ENCODE measurements at regions not wholly inside any gene's neighbourhood (a gene's known extent, or its start where the extent isn't known, plus 50 kb on each side); places are given as distances from the start of the nearest gene placed in this dataset.

DNA sequence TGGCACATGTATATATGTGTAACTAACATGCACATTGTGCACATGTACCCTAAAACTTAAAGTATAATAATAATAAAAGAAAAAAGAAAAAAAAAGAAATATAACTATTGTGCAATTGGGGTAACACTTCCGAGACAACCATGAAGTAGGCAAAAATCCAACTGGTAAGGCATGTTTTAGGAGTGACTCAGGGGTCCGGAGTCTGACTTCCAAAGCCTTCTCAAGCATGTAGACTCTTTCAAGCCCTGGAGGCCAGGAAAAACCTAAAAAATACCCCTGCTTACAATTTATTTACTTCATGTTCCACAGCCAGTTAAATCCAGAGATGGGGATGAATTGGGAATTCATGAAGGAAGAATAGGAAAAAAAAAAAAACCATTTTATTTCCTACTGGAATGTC, 161.3 kb upstream of the PHACTR1 start:
- H3K27me3 ChIP-seq (ENCODE audit: control insufficient read depth, insufficient read depth, low read length) = no peaks in the 10 kb centered on the region
- no peak overlapping the region for H3K4me3 ChIP-seq (ENCODE audit: low read depth, low read length)
- H3K27ac ChIP-seq (ENCODE audit: low read depth, low read length) = no peak overlapping the region
- CTCF ChIA-PET = no interaction called here
- POLR2A ChIA-PET = no interaction called here
- peaks cover 7% of the 10 kb centered on the region; the same call in 1 of the 2 replicates for H3K9me3 ChIP-seq (ENCODE audit: control insufficient read depth, insufficient read depth, low read length)
- TF ChIP-seq, protein P1, sequence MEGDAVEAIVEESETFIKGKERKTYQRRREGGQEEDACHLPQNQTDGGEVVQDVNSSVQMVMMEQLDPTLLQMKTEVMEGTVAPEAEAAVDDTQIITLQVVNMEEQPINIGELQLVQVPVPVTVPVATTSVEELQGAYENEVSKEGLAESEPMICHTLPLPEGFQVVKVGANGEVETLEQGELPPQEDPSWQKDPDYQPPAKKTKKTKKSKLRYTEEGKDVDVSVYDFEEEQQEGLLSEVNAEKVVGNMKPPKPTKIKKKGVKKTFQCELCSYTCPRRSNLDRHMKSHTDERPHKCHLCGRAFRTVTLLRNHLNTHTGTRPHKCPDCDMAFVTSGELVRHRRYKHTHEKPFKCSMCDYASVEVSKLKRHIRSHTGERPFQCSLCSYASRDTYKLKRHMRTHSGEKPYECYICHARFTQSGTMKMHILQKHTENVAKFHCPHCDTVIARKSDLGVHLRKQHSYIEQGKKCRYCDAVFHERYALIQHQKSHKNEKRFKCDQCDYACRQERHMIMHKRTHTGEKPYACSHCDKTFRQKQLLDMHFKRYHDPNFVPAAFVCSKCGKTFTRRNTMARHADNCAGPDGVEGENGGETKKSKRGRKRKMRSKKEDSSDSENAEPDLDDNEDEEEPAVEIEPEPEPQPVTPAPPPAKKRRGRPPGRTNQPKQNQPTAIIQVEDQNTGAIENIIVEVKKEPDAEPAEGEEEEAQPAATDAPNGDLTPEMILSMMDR (IDR thresholded peaks at IDR 0.05; ENCODE audit: low read depth, low read length) = no peak
- DNase-seq (ENCODE audit: low read depth, low spot score) = no peak

DNA sequence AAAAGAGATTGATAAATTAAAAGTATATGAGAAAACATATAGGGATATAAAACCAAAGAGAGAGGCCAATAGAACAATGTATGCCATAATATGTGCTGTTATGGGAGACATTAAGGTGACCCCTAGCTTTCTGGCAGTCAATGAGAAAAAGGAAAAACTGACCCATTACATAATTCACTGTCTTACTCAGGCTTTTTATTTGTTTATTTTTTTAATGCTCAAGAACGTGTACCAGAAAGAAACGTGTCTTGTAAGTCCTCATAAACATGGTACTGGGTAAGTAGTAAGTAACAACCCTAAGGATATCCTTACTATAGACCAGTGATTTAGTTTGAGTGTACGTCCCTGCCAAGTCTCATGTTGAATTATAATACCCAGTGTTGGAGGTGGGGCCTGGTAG, 160.8 kb upstream of the PHACTR1 start:
- Histone ChIP-seq H3K9me3 (ENCODE audit: control insufficient read depth, insufficient read depth, low read length) (peaks cover 7% of the 10 kb centered on the region; the same call in 1 of the 2 replicates), H3K27ac (ENCODE audit: low read depth, low read length) (no peak overlapping the region), H3K4me3 (ENCODE audit: low read depth, low read length) (no peak overlapping the region), H3K27me3 (ENCODE audit: control insufficient read depth, insufficient read depth, low read length) (no peaks in the 10 kb centered on the region)
- TF ChIP-seq, protein P1 (IDR thresholded peaks at IDR 0.05; ENCODE audit: low read depth, low read length) = no peak
- ChIA-PET POLR2A (no interaction called here), CTCF (no interaction called here)
- DNase-seq (ENCODE audit: low read depth, low spot score) = no peak

- DNase-seq (ENCODE audit: low read depth, low spot score) = no peak
- Histone ChIP-seq H3K9me3 (ENCODE audit: control insufficient read depth, insufficient read depth, low read length) (peaks cover 7% of the 10 kb centered on the region; the same call in 1 of the 2 replicates), H3K27ac (ENCODE audit: low read depth, low read length) (no peak overlapping the region), H3K4me3 (ENCODE audit: low read depth, low read length) (no peak overlapping the region), H3K27me3 (ENCODE audit: control insufficient read depth, insufficient read depth, low read length) (no peaks in the 10 kb centered on the region)
- CTCF ChIA-PET = interaction anchor here (1.1 kb wide), 1 partner anchor 48 kb away, joined by 3 read pairs; no protein-coding TSS in a partner anchor
- POLR2A ChIA-PET = no interaction called here
- TF ChIP-seq, protein P1 (IDR thresholded peaks at IDR 0.05; ENCODE audit: low read depth, low read length) = no peak
These were observed 158.8 kb upstream of the PHACTR1 start for GRCh38 chr6:12557765-12558164.

DNA sequence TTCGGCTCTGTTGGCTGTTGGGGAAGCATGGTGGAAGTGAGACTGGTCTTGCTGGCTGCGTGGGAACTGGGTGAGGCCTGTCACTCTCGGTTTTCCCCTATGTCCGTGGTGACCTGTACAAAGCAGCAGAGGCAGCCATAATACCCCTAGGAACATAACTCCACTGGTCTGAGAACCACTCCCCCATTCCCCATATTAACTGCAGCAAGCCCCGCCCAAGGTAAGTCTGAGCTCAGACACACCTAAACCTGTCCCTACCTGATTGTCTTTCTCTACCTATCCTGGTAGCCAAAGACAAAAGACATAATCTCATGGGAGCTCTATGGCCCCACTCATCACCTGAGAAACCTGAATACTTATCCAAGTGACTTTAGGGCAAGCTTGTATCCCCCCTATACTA, 156.3 kb upstream of the PHACTR1 start:
- no peak for DNase-seq (ENCODE audit: low read depth, low spot score)
- ChIA-PET POLR2A (no interaction called here), CTCF (no interaction called here)
- H3K9me3 ChIP-seq (ENCODE audit: control insufficient read depth, insufficient read depth, low read length) = peaks cover 7% of the 10 kb centered on the region; the same call in 1 of the 2 replicates
- no peak overlapping the region for H3K27ac ChIP-seq (ENCODE audit: low read depth, low read length)
- TF ChIP-seq, protein P1 (IDR thresholded peaks at IDR 0.05; ENCODE audit: low read depth, low read length) = no peak
- H3K27me3 ChIP-seq (ENCODE audit: control insufficient read depth, insufficient read depth, low read length) = no peaks in the 10 kb centered on the region
- no peak overlapping the region for H3K4me3 ChIP-seq (ENCODE audit: low read depth, low read length)

- Histone ChIP-seq H3K27me3 (ENCODE audit: control insufficient read depth, insufficient read depth, low read length) (no peaks in the 10 kb centered on the region), H3K9me3 (ENCODE audit: control insufficient read depth, insufficient read depth, low read length) (no peaks in the 10 kb centered on the region), H3K4me3 (ENCODE audit: low read depth, low read length) (no peak overlapping the region), H3K27ac (ENCODE audit: low read depth, low read length) (no peak overlapping the region)
- DNase-seq (ENCODE audit: low read depth, low spot score) = no peak
- TF ChIP-seq, protein P1 (IDR thresholded peaks at IDR 0.05; ENCODE audit: low read depth, low read length) = no peak
- ChIA-PET POLR2A (no interaction called here), CTCF (no interaction called here)
These were observed 149.9 kb upstream of the PHACTR1 start for GRCh38 chr6:12566618-12567123.

Data from AG04450 (cell line).